K562 (cell line): ENCODE measurements at regions not wholly inside any gene's neighbourhood (a gene's known extent, or its start where the extent isn't known, plus 50 kb on each side); places are given as distances from the start of the nearest gene placed in this dataset.

Experiments
- ATAC-seq: fragments of 200-7000 bp; cut with Tn5 transposase; 3 replicates; pipeline ENCODE4 v1.9.1; 2020; ENCODE audit warnings: moderate library complexity
- BruUV-seq: library from RNA; stranded (reverse); fragments of 400-500 nt; replicated peaks from 2 replicates; lab custom pipeline; 2021; lab: Mats Ljungman, UMichigan
- CTCF ChIA-PET: fragments of 300-600 bp; formaldehyde crosslinking; extraction: SDS; loops from one replicate; lab custom pipeline; 2021; ENCODE audit warnings: low intra/inter-chr PET ratio; lab: Yijun Ruan, JAX
- POLR2A ChIA-PET: fragments of 300-600, 350-650 bp; sonication (Branson Sonifier 250); formaldehyde crosslinking; extraction: SDS; loops from one replicate; lab custom pipeline; 2021; ENCODE audit warnings: antibody characterized with exemption, inconsistent platforms; lab: Yijun Ruan, JAX
- DNase-seq, 4 experiments: peaks; one replicate each; pipeline versions ENCODE4 v3.0.0 to v3.0.0-alpha.2; 2011 to 2018; ENCODE audit warnings: low spot score in 3 of 4, mixed read lengths in 3 of 4; ENCODE audit errors: extremely low read depth in 1 of 4
- FAIRE-seq: peaks from 2 replicates; lab custom pipeline; 2011; peaks lifted over from hg19 to GRCh38; lab: Jason Lieb, UNC
- H2AFZ ChIP-seq: 2 replicates; pipeline ENCODE4 v1.6.0; 2011; ENCODE audit warnings: low read depth, low read length, control low read depth, inconsistent platforms
- H3K27ac ChIP-seq: fragments of 200-600 bp; 3 replicates; pipeline ENCODE4 v1.8.0; 2011; ENCODE audit warnings: low read depth, mild to moderate bottlenecking, control low read depth, inconsistent platforms, low read length, moderate library complexity, mixed read lengths; ENCODE audit errors: extremely low read depth
- H3K27me3 ChIP-seq, 2 experiments: fragments of 300-600 bp in 1 of 2; 2 replicates in 1 of 2; 3 replicates in 1 of 2; pipeline versions ENCODE4 v1.6.0 to v1.8.0; 2011; ENCODE audit warnings: inconsistent platforms in 2 of 2, low read length in 2 of 2, mild to moderate bottlenecking in 1 of 2, mixed read lengths in 1 of 2, moderate library complexity in 1 of 2; ENCODE audit not compliant: control insufficient read depth in 2 of 2, insufficient read depth in 2 of 2
- H3K36me3 ChIP-seq: fragments of 300-600 bp; 3 replicates; pipeline ENCODE4 v1.8.0; 2011; ENCODE audit warnings: mild to moderate bottlenecking, low read length, inconsistent platforms; ENCODE audit not compliant: control insufficient read depth, insufficient read depth
- H3K4me1 ChIP-seq, 2 experiments: fragments of 200-600 bp in 1 of 2; replicated peaks in 1 of 2; 2 replicates in 1 of 2; 3 replicates in 1 of 2; pipeline versions ENCODE4 v1.5.1 to v1.8.0; 2011; ENCODE audit warnings: inconsistent platforms in 2 of 2, low read length in 2 of 2, mild to moderate bottlenecking in 1 of 2, mixed read lengths in 1 of 2, moderate library complexity in 1 of 2; ENCODE audit not compliant: control insufficient read depth in 2 of 2, insufficient read depth in 2 of 2
- H3K4me2 ChIP-seq: 2 replicates; pipeline ENCODE4 v1.6.1; 2011; ENCODE audit warnings: low read length, control low read depth, inconsistent platforms, mixed read lengths; ENCODE audit not compliant: insufficient read depth
- H3K4me3 ChIP-seq: fragments of 200-600 bp; sonication (generic), shearing (Covaris generic); 2 replicates; pipeline ENCODE4 v1.5.1; 2016; ENCODE audit warnings: control low read depth, inconsistent platforms
- H3K79me2 ChIP-seq: fragments of 200-600 bp; 3 replicates; pipeline ENCODE4 v1.8.0; 2011; ENCODE audit warnings: low read length, inconsistent platforms; ENCODE audit not compliant: control insufficient read depth, insufficient read depth
- H3K9ac ChIP-seq, 2 experiments: 2 replicates each; pipeline versions ENCODE4 v1.6.0 to v1.6.1; 2011; ENCODE audit warnings: low read depth in 2 of 2, low read length in 2 of 2, control low read depth in 1 of 2, inconsistent platforms in 1 of 2, mild to moderate bottlenecking in 1 of 2, mixed read lengths in 1 of 2; ENCODE audit not compliant: insufficient read depth in 1 of 2
- H3K9me1 ChIP-seq: one replicate; pipeline ENCODE4 v1.6.0; 2011; ENCODE audit warnings: inconsistent platforms, mild to moderate bottlenecking, low read length, moderate library complexity; ENCODE audit not compliant: control insufficient read depth, insufficient read depth
- H3K9me3 ChIP-seq: replicated peaks from 2 replicates; pipeline ENCODE4 v1.5.1; 2011; ENCODE audit warnings: low read depth, low read length, inconsistent platforms; ENCODE audit not compliant: control insufficient read depth, insufficient read depth
- H4K20me1 ChIP-seq: replicated peaks from 2 replicates; pipeline ENCODE4 v1.6.1; 2011; ENCODE audit warnings: low read length, inconsistent platforms, mixed read lengths; ENCODE audit not compliant: control insufficient read depth, insufficient read depth
- NRF1 ChIP-seq, 2 experiments: fragments of 450-650 bp; IDR thresholded peaks in 1 of 2; conservative IDR thresholded peaks in 1 of 2; 2 replicates each; pipeline ENCODE4 v1.6.1; 2014; ENCODE audit warnings: mild to moderate bottlenecking in 2 of 2
- WGBS: fragments of 100-300 bp; shearing (Covaris generic); methylation state at CpG from one replicate; pipeline ENCODE4 v1.1.6; 2016; ENCODE audit warnings: low coverage, mixed read lengths; ENCODE audit not compliant: insufficient coverage; ENCODE audit errors: missing lambda C conversion rate; 5-methylcytosine and 5-hydroxymethylcytosine counted together
- in situ Hi-C: fragments of 300-500 bp; cut with MboI; formaldehyde crosslinking; loops from 4 replicates; pipeline ENCODE4 v1.15.0; 2018; ENCODE audit warnings: inconsistent platforms, mixed read lengths
- intact Hi-C: fragments of 100-400 bp; cut with micrococcal nuclease; formaldehyde crosslinking; loops from 2 replicates; pipeline ENCODE4 v1.14.2; 2022
- TF ChIP-seq, protein P1 (sequence below): sonication (generic); formaldehyde crosslinking; IDR thresholded peaks from 2 replicates; pipeline ENCODE4 v1.8.1; 2023; ENCODE audit warnings: mild to moderate bottlenecking, missing genetic modification reagents
- TF ChIP-seq, protein P2 (sequence below), 2 experiments: fragments of 450-650 bp; formaldehyde crosslinking in 1 of 2; IDR thresholded peaks; 2 replicates each; pipeline versions ENCODE4 v1.4.0 to v1.6.1; 2014 to 2020; ENCODE audit warnings: mild to moderate bottlenecking in 2 of 2, borderline replicate concordance in 1 of 2, low read depth in 1 of 2

DNA sequence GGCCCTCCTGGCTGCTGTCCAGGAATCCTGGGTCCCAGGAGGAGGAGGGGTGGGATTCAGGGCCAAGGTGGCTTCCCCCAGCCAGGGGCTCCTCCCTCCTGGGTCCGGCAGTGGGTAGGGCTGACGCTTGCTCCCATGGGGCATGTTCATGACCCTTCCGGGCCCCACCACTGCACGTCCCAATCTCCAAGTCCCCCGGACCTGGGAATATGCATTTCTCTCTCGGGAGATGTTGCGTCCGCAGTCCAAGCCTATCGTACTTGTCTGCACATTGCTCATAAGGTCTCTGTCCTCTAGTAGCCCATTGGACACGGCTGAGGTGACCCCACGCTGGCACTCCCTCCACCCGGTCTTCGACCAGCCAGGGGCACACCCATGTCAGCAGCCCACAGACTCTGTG is 192.3 kb downstream of the TEX29 start:
- no peak overlapping the region for H3K9ac ChIP-seq
- TF ChIP-seq, protein P1, sequence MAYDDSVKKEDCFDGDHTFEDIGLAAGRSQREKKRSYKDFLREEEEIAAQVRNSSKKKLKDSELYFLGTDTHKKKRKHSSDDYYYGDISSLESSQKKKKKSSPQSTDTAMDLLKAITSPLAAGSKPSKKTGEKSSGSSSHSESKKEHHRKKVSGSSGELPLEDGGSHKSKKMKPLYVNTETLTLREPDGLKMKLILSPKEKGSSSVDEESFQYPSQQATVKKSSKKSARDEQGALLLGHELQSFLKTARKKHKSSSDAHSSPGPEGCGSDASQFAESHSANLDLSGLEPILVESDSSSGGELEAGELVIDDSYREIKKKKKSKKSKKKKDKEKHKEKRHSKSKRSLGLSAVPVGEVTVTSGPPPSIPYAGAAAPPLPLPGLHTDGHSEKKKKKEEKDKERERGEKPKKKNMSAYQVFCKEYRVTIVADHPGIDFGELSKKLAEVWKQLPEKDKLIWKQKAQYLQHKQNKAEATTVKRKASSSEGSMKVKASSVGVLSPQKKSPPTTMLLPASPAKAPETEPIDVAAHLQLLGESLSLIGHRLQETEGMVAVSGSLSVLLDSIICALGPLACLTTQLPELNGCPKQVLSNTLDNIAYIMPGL = no peak
- TF ChIP-seq, protein P2, sequence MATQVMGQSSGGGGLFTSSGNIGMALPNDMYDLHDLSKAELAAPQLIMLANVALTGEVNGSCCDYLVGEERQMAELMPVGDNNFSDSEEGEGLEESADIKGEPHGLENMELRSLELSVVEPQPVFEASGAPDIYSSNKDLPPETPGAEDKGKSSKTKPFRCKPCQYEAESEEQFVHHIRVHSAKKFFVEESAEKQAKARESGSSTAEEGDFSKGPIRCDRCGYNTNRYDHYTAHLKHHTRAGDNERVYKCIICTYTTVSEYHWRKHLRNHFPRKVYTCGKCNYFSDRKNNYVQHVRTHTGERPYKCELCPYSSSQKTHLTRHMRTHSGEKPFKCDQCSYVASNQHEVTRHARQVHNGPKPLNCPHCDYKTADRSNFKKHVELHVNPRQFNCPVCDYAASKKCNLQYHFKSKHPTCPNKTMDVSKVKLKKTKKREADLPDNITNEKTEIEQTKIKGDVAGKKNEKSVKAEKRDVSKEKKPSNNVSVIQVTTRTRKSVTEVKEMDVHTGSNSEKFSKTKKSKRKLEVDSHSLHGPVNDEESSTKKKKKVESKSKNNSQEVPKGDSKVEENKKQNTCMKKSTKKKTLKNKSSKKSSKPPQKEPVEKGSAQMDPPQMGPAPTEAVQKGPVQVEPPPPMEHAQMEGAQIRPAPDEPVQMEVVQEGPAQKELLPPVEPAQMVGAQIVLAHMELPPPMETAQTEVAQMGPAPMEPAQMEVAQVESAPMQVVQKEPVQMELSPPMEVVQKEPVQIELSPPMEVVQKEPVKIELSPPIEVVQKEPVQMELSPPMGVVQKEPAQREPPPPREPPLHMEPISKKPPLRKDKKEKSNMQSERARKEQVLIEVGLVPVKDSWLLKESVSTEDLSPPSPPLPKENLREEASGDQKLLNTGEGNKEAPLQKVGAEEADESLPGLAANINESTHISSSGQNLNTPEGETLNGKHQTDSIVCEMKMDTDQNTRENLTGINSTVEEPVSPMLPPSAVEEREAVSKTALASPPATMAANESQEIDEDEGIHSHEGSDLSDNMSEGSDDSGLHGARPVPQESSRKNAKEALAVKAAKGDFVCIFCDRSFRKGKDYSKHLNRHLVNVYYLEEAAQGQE (IDR thresholded peaks at IDR 0.05; ENCODE audit: borderline replicate concordance) = no peak
- TF ChIP-seq, protein P2 (CRISPR knock-in tag; IDR thresholded peaks at IDR 0.05; ENCODE audit: low read depth) = no peak
- TF ChIP-seq NRF1 (conservative IDR thresholded peaks at IDR 0.05 in 1 of 2, IDR thresholded peaks at IDR 0.05 in 1 of 2) = no peak
- TF ChIP-seq, all 486 proteins: peak for 0
- intact Hi-C loops = no loop called here
- DNase-seq = no peak
- CTCF ChIA-PET = no interaction called here
- no TSS peak for BruUV-seq
- Histone ChIP-seq H3K4me1 (no peaks in the 10 kb centered on the region; a peak in 1 of 5 replicates), H3K27me3 (peaks cover 0 to 38% of the 10 kb centered on the region in 2 experiments; a peak in 3 of 5 replicates), H2AFZ (no peak overlapping the region), H3K9me3 (no peaks in the 10 kb centered on the region), H3K36me3 (no peaks in the 10 kb centered on the region), H3K79me2 (no peaks in the 10 kb centered on the region), H3K9me1 (no peaks in the 10 kb centered on the region), H3K4me2 (no peak overlapping the region), H3K27ac (no peak overlapping the region), H3K4me3 (no peak overlapping the region), H4K20me1 (no peaks in the 10 kb centered on the region)
- POLR2A ChIA-PET = interaction anchor here (0.6 kb wide), 1 partner anchor 75 kb away, joined by 3 read pairs; no protein-coding TSS in a partner anchor
- no peak for ATAC-seq
- WGBS = 9% methylated on average over 13 of the region's 13 CpGs
- no peak for FAIRE-seq
- in situ Hi-C loops = no loop called here
